Retinal pigment epithelial cell (primary cell): ENCODE measurements at regions not wholly inside any gene's neighbourhood (a gene's known extent, or its start where the extent isn't known, plus 50 kb on each side); places are given as distances from the start of the nearest gene placed in this dataset.
"Not testable (repeated sequence)": the region's sequence is repeated elsewhere in the genome, so short reads cannot be mapped to it uniquely, and the experiment has no call there.

Experiments
- DNase-seq: peaks from one replicate; pipeline ENCODE4 v3.0.0-alpha.2; 2010; ENCODE audit warnings: low read depth
- H3K4me3 ChIP-seq: 2 replicates; pipeline ENCODE4 v1.5.1; 2011; ENCODE audit warnings: mild to moderate bottlenecking, low read length, control low read depth, moderate library complexity
- CTCF ChIP-seq: conservative IDR thresholded peaks from 2 replicates; pipeline ENCODE4 v1.5.1; 2011; ENCODE audit warnings: low read depth, low read length, control low read depth, inconsistent platforms

DNA sequence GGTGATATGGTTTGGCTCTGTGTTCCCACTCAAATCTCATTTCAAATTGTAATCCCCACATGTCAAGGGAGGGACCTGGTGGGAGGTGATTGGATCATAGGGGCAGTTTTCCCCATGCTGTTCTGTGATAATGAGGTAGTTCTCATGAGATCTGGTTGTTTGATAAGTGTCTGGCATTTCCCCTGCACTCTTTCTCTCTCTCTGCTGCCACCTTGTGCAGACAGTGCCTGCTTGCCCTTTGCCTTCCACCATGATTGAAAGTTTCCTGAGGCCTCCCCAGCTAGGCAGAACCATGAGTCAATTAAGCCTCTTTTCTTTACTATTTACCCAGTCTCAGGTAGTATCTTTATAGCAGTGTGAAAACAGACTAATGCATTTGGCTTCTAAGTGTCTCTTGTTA is 284.7 kb downstream of the ARPP21 start:
- peak; percentile 76 for TF ChIP-seq CTCF
- peak; percentile 32 for DNase-seq
- not testable (repeated sequence) for H3K4me3 ChIP-seq

- TF ChIP-seq CTCF: no peak
- no peak for DNase-seq
- no peak overlapping the region for H3K4me3 ChIP-seq
Observed at GRCh38 chr3:35927441-35927840, 288.1 kb downstream of the ARPP21 start.

GRCh38 chr3:35929158-35929557 is 289.8 kb downstream of the ARPP21 start:
- DNase-seq: peak; percentile 39
- no peak for TF ChIP-seq CTCF

GRCh38 chr3:35931867-35932266 is 292.5 kb downstream of the ARPP21 start:
- no peak overlapping the region for H3K4me3 ChIP-seq
- no peak for TF ChIP-seq CTCF
- no peak for DNase-seq

More at GRCh38 chr3:35929158-35929557, 289.8 kb downstream of the ARPP21 start:
- no peak overlapping the region for H3K4me3 ChIP-seq

DNA sequence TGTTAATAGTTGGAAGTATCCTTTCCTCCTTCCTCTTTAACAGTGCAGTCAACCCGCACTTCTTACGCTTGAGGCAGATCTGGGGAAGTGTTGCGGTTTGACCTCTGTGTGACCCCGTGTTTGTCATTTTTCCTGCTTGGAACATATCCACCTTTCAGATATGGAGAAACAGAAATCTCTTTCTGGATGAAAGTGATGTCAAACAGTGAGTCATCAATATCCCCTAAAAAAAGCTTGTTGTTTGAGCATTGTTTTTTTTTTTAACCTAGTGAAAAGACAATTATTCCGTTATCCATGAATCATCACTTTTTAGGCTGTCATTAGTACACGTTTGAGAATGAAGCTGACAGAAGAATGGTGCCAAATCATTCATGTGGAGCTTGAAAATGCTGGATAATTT is 293.7 kb downstream of the ARPP21 start:
- no peak overlapping the region for H3K4me3 ChIP-seq
- DNase-seq: peak; percentile 91
- no peak for TF ChIP-seq CTCF

GRCh38 chr3:35936571-35936970 is 297.2 kb downstream of the ARPP21 start:
- DNase-seq: peak; percentile 43
- no peak for TF ChIP-seq CTCF
- no peak overlapping the region for H3K4me3 ChIP-seq

- no peak for DNase-seq
- TF ChIP-seq CTCF: no peak
Observed at GRCh38 chr3:35944926-35945710, 305.8 kb downstream of the ARPP21 start.

More at GRCh38 chr3:35944926-35945710, 305.8 kb downstream of the ARPP21 start:
- no peak overlapping the region for H3K4me3 ChIP-seq
